SK-N-SH treated with all-trans-retinoic acid at 6 μM for 48 hours (cell line): ENCODE measurements at regions not wholly inside any gene's neighbourhood (a gene's known extent, or its start where the extent isn't known, plus 50 kb on each side); places are given as distances from the start of the nearest gene placed in this dataset.

Source experiments
- GLIS3 ChIP-seq: fragments of 250-450 bp; sonication (Bioruptor Pico); IDR thresholded peaks from 2 replicates; pipeline ENCODE4 v1.5.0; 2020; ENCODE audit warnings: mild to moderate bottlenecking, moderate library complexity
- ZFP3 ChIP-seq: fragments of 250-450 bp; sonication (Bioruptor Pico); IDR thresholded peaks from 2 replicates; pipeline ENCODE4 v1.5.0; 2020; ENCODE audit warnings: mild to moderate bottlenecking, moderate library complexity

- TF ChIP-seq ZFP3 (CRISPR knock-in tag) (no peak), GLIS3 (CRISPR knock-in tag) (no peak)
Observed at GRCh38 chr15:79623488-79623887, 191.4 kb downstream of the MINAR1 start.
